ENCODE measurements at regions not wholly inside any gene's neighbourhood (a gene's known extent, or its start where the extent isn't known, plus 50 kb on each side); places are given as distances from the start of the nearest gene placed in this dataset.

- H3K4me2 ChIP-seq = no peak overlapping the region
- H3K4me3 ChIP-seq = no peak overlapping the region
- H3K9ac ChIP-seq = no peak overlapping the region
- no peaks in the 10 kb centered on the region for H3K4me1 ChIP-seq
- no peaks in the 10 kb centered on the region for H4K20me1 ChIP-seq
- H3K27me3 ChIP-seq = no peaks in the 10 kb centered on the region
- peaks cover 7% of the 10 kb centered on the region; the same call in 1 of the 2 replicates for H3K9me3 ChIP-seq
- no peak overlapping the region for H3K27ac ChIP-seq
- H3K36me3 ChIP-seq = no peaks in the 10 kb centered on the region
- no peak for TF ChIP-seq Cebpa-rat (IDR thresholded peaks at IDR 0.05)
Measured at GRCh38 chr5:61245486-61245885, 83.2 kb upstream of the SMIM15 start.

- H4K20me1 ChIP-seq = no peaks in the 10 kb centered on the region
- H3K4me2 ChIP-seq = no peak overlapping the region
- no peaks in the 10 kb centered on the region for H3K36me3 ChIP-seq
- no peaks in the 10 kb centered on the region for H3K27me3 ChIP-seq
- no peak overlapping the region for H3K4me3 ChIP-seq
- no peak overlapping the region for H3K27ac ChIP-seq
- no peak for TF ChIP-seq Cebpa-rat (IDR thresholded peaks at IDR 0.05)
- H3K9me3 ChIP-seq = peaks cover 7% of the 10 kb centered on the region; the same call in 1 of the 2 replicates
- no peaks in the 10 kb centered on the region for H3K4me1 ChIP-seq
- no peak overlapping the region for H3K9ac ChIP-seq
Measured at GRCh38 chr5:61245936-61246335, 83.7 kb upstream of the SMIM15 start.

GRCh38 chr5:61246768-61247307, 84.6 kb upstream of the SMIM15 start:
- Histone ChIP-seq H3K27ac (no peak overlapping the region), H3K9me3 (peaks cover 7% of the 10 kb centered on the region; the same call in 1 of the 2 replicates), H3K36me3 (no peaks in the 10 kb centered on the region), H3K27me3 (no peaks in the 10 kb centered on the region), H3K9ac (no peak overlapping the region), H3K4me3 (no peak overlapping the region), H3K4me2 (no peak overlapping the region), H3K4me1 (no peaks in the 10 kb centered on the region), H4K20me1 (no peaks in the 10 kb centered on the region)
- no peak for TF ChIP-seq Cebpa-rat (IDR thresholded peaks at IDR 0.05)

GRCh38 chr5:61251874-61252642, 80.0 kb upstream of the ZSWIM6 start:
- Histone ChIP-seq H3K4me1 (no peaks in the 10 kb centered on the region), H3K27me3 (no peaks in the 10 kb centered on the region), H3K9ac (no peak overlapping the region), H3K4me2 (no peak overlapping the region), H4K20me1 (no peaks in the 10 kb centered on the region), H3K27ac (no peak overlapping the region), H3K9me3 (peaks cover 7% of the 10 kb centered on the region; the same call in 1 of the 2 replicates), H3K36me3 (no peaks in the 10 kb centered on the region), H3K4me3 (no peak overlapping the region)
- TF ChIP-seq Cebpa-rat (IDR thresholded peaks at IDR 0.05) = no peak

GRCh38 chr5:61252643-61252925, 79.5 kb upstream of the ZSWIM6 start:
- Histone ChIP-seq H3K4me3 (no peak overlapping the region), H3K9ac (no peak overlapping the region), H3K36me3 (no peaks in the 10 kb centered on the region), H3K9me3 (peaks cover 7% of the 10 kb centered on the region; the same call in 1 of the 2 replicates), H3K4me2 (no peak overlapping the region), H3K27me3 (no peaks in the 10 kb centered on the region), H3K27ac (no peak overlapping the region), H3K4me1 (no peaks in the 10 kb centered on the region), H4K20me1 (no peaks in the 10 kb centered on the region)
- no peak for TF ChIP-seq Cebpa-rat (IDR thresholded peaks at IDR 0.05)

GRCh38 chr5:61253547-61253946, 78.5 kb upstream of the ZSWIM6 start:
- Histone ChIP-seq H3K4me3 (no peak overlapping the region), H3K4me2 (no peak overlapping the region), H3K4me1 (no peaks in the 10 kb centered on the region), H4K20me1 (no peaks in the 10 kb centered on the region), H3K27me3 (no peaks in the 10 kb centered on the region), H3K9ac (no peak overlapping the region), H3K27ac (no peak overlapping the region), H3K36me3 (no peaks in the 10 kb centered on the region), H3K9me3 (peaks cover 3% of the 10 kb centered on the region; the same call in 1 of the 2 replicates)
- no peak for TF ChIP-seq Cebpa-rat (IDR thresholded peaks at IDR 0.05)

- H3K4me3 ChIP-seq = no peak overlapping the region
- no peak overlapping the region for H3K9ac ChIP-seq
- H3K27me3 ChIP-seq = no peaks in the 10 kb centered on the region
- H3K27ac ChIP-seq = no peak overlapping the region
- no peaks in the 10 kb centered on the region for H3K36me3 ChIP-seq
- H3K4me2 ChIP-seq = no peak overlapping the region
- H3K9me3 ChIP-seq = 0 out of 2 replicates have a peak, but pooled peaks cover 3% of the 10 kb centered on the region
- H3K4me1 ChIP-seq = no peaks in the 10 kb centered on the region
- TF ChIP-seq Cebpa-rat (IDR thresholded peaks at IDR 0.05) = no peak
- H4K20me1 ChIP-seq = no peaks in the 10 kb centered on the region
Measured at GRCh38 chr5:61254969-61255555, 77.0 kb upstream of the ZSWIM6 start.

GRCh38 chr5:61256474-61256873, 75.6 kb upstream of the ZSWIM6 start:
- Histone ChIP-seq H3K4me3 (no peak overlapping the region), H3K27ac (no peak overlapping the region), H3K4me1 (no peaks in the 10 kb centered on the region), H3K27me3 (no peaks in the 10 kb centered on the region), H3K36me3 (no peaks in the 10 kb centered on the region), H3K4me2 (no peak overlapping the region), H3K9ac (no peak overlapping the region), H4K20me1 (no peaks in the 10 kb centered on the region), H3K9me3 (0 out of 2 replicates have a peak, but pooled peaks cover 3% of the 10 kb centered on the region)
- no peak for TF ChIP-seq Cebpa-rat (IDR thresholded peaks at IDR 0.05)

- no peak overlapping the region for H3K4me3 ChIP-seq
- H3K4me2 ChIP-seq = no peak overlapping the region
- H4K20me1 ChIP-seq = no peaks in the 10 kb centered on the region
- H3K27me3 ChIP-seq = no peaks in the 10 kb centered on the region
- no peak overlapping the region for H3K9ac ChIP-seq
- 0 out of 2 replicates have a peak, but pooled peaks cover 3% of the 10 kb centered on the region for H3K9me3 ChIP-seq
- no peak for TF ChIP-seq Cebpa-rat (IDR thresholded peaks at IDR 0.05)
- H3K27ac ChIP-seq = no peak overlapping the region
- H3K4me1 ChIP-seq = no peaks in the 10 kb centered on the region
- no peaks in the 10 kb centered on the region for H3K36me3 ChIP-seq
Measured at GRCh38 chr5:61257421-61257820, 74.6 kb upstream of the ZSWIM6 start.

- Histone ChIP-seq H3K4me2 (no peak overlapping the region), H3K27ac (no peak overlapping the region)
- TF ChIP-seq Cebpa-rat (IDR thresholded peaks at IDR 0.05) = no peak
Measured at GRCh38 chr5:61261136-61261535, 70.9 kb upstream of the ZSWIM6 start.

More at GRCh38 chr5:61261136-61261535, 70.9 kb upstream of the ZSWIM6 start:
- no peaks in the 10 kb centered on the region for H3K27me3 ChIP-seq
- no peak overlapping the region for H3K9ac ChIP-seq
- peaks cover 9% of the 10 kb centered on the region for H3K4me1 ChIP-seq
- H3K9me3 ChIP-seq = 0 out of 2 replicates have a peak, but pooled peaks cover 3% of the 10 kb centered on the region
- H3K36me3 ChIP-seq = no peaks in the 10 kb centered on the region
- H3K4me3 ChIP-seq = no peak overlapping the region
- no peaks in the 10 kb centered on the region for H4K20me1 ChIP-seq
